Neural crest cell (in vitro differentiated cells): ENCODE measurements at regions not wholly inside any gene's neighbourhood (a gene's known extent, or its start where the extent isn't known, plus 50 kb on each side); places are given as distances from the start of the nearest gene placed in this dataset.
"Not testable (repeated sequence)": the region's sequence is repeated elsewhere in the genome, so short reads cannot be mapped to it uniquely, and the experiment has no call there.

ENCODE experiments used
- DNase-seq: peaks from one replicate; pipeline ENCODE4 v3.0.0; 2021; ENCODE audit warnings: low read depth, mixed read lengths, low spot score
- H3K27ac Mint-ChIP-seq: one replicate; pipeline ENCODE4 v1.8.0; 2021; ENCODE audit warnings: mild to moderate bottlenecking, mixed read lengths; ENCODE audit not compliant: unreplicated experiment
- H3K27me3 Mint-ChIP-seq: 2 replicates; pipeline ENCODE4 v1.8.0; 2021; ENCODE audit warnings: low read depth, mild to moderate bottlenecking, mixed read lengths
- H3K36me3 Mint-ChIP-seq: 2 replicates; pipeline ENCODE4 v1.8.0; 2021; ENCODE audit warnings: low read depth, mild to moderate bottlenecking, mixed read lengths
- H3K4me1 Mint-ChIP-seq: 2 replicates; pipeline ENCODE4 v1.8.0; 2021; ENCODE audit warnings: mixed read lengths
- H3K4me3 Mint-ChIP-seq: one replicate; pipeline ENCODE4 v1.8.0; 2021; ENCODE audit warnings: mild to moderate bottlenecking, mixed read lengths
- H3K9me3 Mint-ChIP-seq: 2 replicates; pipeline ENCODE4 v1.8.0; 2021; ENCODE audit warnings: mixed read lengths
- CTCF ChIP-seq: fragments of 200-600 bp; sonication (generic); conservative IDR thresholded peaks from 2 replicates; pipeline ENCODE4 v1.5.0; 2021; ENCODE audit warnings: antibody characterized with exemption, mild to moderate bottlenecking

- Mint-ChIP-seq H3K9me3 (peaks cover 3% of the 10 kb centered on the region), H3K4me3 (no peak overlapping the region), H3K27me3 (no peaks in the 10 kb centered on the region), H3K27ac (no peak overlapping the region), H3K36me3 (peaks cover 3% of the 10 kb centered on the region), H3K4me1 (peaks cover 21% of the 10 kb centered on the region)
- DNase-seq: no peak
- TF ChIP-seq CTCF: no peak
Observed at GRCh38 chr3:178203650-178204049, 332.6 kb upstream of the KCNMB2 start.

- no peak for DNase-seq
- Mint-ChIP-seq H3K27ac (no peak overlapping the region), H3K4me3 (no peak overlapping the region), H3K4me1 (peaks cover 21% of the 10 kb centered on the region), H3K9me3 (peaks cover 3% of the 10 kb centered on the region), H3K36me3 (no peaks in the 10 kb centered on the region), H3K27me3 (no peaks in the 10 kb centered on the region)
- TF ChIP-seq CTCF: no peak
Observed at GRCh38 chr3:178205740-178206139, 330.5 kb upstream of the KCNMB2 start.

- Mint-ChIP-seq H3K36me3 (no peaks in the 10 kb centered on the region), H3K27ac (no peak overlapping the region), H3K4me1 (peaks cover 21% of the 10 kb centered on the region), H3K27me3 (no peaks in the 10 kb centered on the region), H3K9me3 (peaks cover 3% of the 10 kb centered on the region), H3K4me3 (no peak overlapping the region)
- no peak for TF ChIP-seq CTCF
- DNase-seq: no peak
Observed at GRCh38 chr3:178206521-178206920, 329.7 kb upstream of the KCNMB2 start.

- peaks cover 15% of the 10 kb centered on the region for H3K4me1 Mint-ChIP-seq
- H3K27ac Mint-ChIP-seq, H3K9me3 Mint-ChIP-seq: not testable (repeated sequence)
Observed at GRCh38 chr3:178207161-178207560, 329.1 kb upstream of the KCNMB2 start.

GRCh38 chr3:178207627-178208026 lies 328.6 kb upstream of the KCNMB2 start:
- not testable (repeated sequence) for H3K27me3 Mint-ChIP-seq, H3K27ac Mint-ChIP-seq, H3K9me3 Mint-ChIP-seq, DNase-seq, H3K36me3 Mint-ChIP-seq, H3K4me3 Mint-ChIP-seq
- H3K4me1 Mint-ChIP-seq: peaks cover 12% of the 10 kb centered on the region

More at GRCh38 chr3:178207161-178207560, 329.1 kb upstream of the KCNMB2 start:
- H3K27me3 Mint-ChIP-seq, H3K36me3 Mint-ChIP-seq, H3K4me3 Mint-ChIP-seq, DNase-seq: not testable (repeated sequence)

GRCh38 chr3:178209116-178209515 lies 327.1 kb upstream of the KCNMB2 start:
- not testable (repeated sequence) for DNase-seq, H3K4me1 Mint-ChIP-seq, H3K36me3 Mint-ChIP-seq, H3K4me3 Mint-ChIP-seq, H3K9me3 Mint-ChIP-seq, H3K27ac Mint-ChIP-seq, H3K27me3 Mint-ChIP-seq

- H3K9me3 Mint-ChIP-seq, H3K27me3 Mint-ChIP-seq, H3K4me3 Mint-ChIP-seq, H3K4me1 Mint-ChIP-seq, DNase-seq, H3K36me3 Mint-ChIP-seq, H3K27ac Mint-ChIP-seq: not testable (repeated sequence)
Observed at GRCh38 chr3:178209618-178210017, 326.6 kb upstream of the KCNMB2 start.

GRCh38 chr3:178211086-178211485 lies 325.1 kb upstream of the KCNMB2 start:
- not testable (repeated sequence) for H3K9me3 Mint-ChIP-seq, H3K27me3 Mint-ChIP-seq, H3K4me3 Mint-ChIP-seq, H3K27ac Mint-ChIP-seq, H3K4me1 Mint-ChIP-seq, DNase-seq, H3K36me3 Mint-ChIP-seq
